ENCODE measurements at regions not wholly inside any gene's neighbourhood (a gene's known extent, or its start where the extent isn't known, plus 50 kb on each side); places are given as distances from the start of the nearest gene placed in this dataset.

DNA sequence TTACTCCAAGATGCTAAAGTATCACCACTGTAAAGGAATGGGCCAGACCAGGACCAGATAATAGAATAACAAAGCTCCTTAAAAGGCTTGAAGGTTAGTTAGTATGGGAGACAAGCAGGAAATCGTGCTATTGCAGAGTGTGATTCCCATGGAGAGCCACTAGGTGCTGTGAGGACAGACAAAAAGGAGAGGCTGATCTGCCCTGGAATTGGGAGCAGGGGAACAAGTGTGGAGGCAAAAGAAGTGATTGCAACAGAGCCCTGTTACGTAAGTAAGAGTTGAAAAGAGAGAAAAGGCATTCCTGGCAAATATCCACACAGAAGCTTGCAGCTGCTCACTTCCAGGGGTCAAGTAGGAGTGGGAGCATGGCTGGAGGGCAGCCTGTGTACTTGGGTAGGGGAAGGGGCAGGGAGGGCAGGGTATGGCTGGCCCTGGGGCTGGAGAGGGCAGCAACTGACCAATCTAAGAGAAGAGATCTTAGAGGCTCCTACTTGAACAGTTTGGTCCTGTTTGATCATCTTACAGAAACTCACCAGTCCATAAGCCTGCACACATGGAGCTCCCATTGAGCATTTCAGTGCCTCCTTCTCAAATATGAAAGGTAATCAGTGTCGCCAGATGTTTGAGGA is 207.7 kb upstream of the GJB5 start:
- BruUV-seq (replicated peaks), result no TSS peak
- Histone ChIP-seq H3K27me3 (ENCODE audit: control insufficient read depth, insufficient read depth, low read length) (no peaks in the 10 kb centered on the region), H3K36me3 (ENCODE audit: control insufficient read depth, insufficient read depth, low read length) (no peaks in the 10 kb centered on the region), H3K4me1 (ENCODE audit: control insufficient read depth, insufficient read depth, low read length) (no peaks in the 10 kb centered on the region), H3K9me3 (ENCODE audit: control insufficient read depth, insufficient read depth, low read depth, low read length) (no peaks in the 10 kb centered on the region), H3K4me3 (ENCODE audit: low read depth in 2 of 2, low read length in 2 of 2) (no peak overlapping the region), H3K27ac (ENCODE audit: low read length) (no peak overlapping the region)
- POLR2A ChIA-PET, result no interaction called here
- no peak for TF ChIP-seq TCF7L2 (IDR thresholded peaks at IDR 0.05; ENCODE audit: low read depth, low read length)
- TF ChIP-seq, protein P1, sequence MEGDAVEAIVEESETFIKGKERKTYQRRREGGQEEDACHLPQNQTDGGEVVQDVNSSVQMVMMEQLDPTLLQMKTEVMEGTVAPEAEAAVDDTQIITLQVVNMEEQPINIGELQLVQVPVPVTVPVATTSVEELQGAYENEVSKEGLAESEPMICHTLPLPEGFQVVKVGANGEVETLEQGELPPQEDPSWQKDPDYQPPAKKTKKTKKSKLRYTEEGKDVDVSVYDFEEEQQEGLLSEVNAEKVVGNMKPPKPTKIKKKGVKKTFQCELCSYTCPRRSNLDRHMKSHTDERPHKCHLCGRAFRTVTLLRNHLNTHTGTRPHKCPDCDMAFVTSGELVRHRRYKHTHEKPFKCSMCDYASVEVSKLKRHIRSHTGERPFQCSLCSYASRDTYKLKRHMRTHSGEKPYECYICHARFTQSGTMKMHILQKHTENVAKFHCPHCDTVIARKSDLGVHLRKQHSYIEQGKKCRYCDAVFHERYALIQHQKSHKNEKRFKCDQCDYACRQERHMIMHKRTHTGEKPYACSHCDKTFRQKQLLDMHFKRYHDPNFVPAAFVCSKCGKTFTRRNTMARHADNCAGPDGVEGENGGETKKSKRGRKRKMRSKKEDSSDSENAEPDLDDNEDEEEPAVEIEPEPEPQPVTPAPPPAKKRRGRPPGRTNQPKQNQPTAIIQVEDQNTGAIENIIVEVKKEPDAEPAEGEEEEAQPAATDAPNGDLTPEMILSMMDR (IDR thresholded peaks at IDR 0.05), result no peak
- TF ChIP-seq SIN3A (IDR thresholded peaks at IDR 0.05; ENCODE audit: borderline replicate concordance, insufficient read depth, low read depth, low read length), result no peak
- no peak for TF ChIP-seq POLR2AphosphoS5 (IDR thresholded peaks at IDR 0.05; ENCODE audit: low read depth, low read length)
- TF ChIP-seq, protein P2, sequence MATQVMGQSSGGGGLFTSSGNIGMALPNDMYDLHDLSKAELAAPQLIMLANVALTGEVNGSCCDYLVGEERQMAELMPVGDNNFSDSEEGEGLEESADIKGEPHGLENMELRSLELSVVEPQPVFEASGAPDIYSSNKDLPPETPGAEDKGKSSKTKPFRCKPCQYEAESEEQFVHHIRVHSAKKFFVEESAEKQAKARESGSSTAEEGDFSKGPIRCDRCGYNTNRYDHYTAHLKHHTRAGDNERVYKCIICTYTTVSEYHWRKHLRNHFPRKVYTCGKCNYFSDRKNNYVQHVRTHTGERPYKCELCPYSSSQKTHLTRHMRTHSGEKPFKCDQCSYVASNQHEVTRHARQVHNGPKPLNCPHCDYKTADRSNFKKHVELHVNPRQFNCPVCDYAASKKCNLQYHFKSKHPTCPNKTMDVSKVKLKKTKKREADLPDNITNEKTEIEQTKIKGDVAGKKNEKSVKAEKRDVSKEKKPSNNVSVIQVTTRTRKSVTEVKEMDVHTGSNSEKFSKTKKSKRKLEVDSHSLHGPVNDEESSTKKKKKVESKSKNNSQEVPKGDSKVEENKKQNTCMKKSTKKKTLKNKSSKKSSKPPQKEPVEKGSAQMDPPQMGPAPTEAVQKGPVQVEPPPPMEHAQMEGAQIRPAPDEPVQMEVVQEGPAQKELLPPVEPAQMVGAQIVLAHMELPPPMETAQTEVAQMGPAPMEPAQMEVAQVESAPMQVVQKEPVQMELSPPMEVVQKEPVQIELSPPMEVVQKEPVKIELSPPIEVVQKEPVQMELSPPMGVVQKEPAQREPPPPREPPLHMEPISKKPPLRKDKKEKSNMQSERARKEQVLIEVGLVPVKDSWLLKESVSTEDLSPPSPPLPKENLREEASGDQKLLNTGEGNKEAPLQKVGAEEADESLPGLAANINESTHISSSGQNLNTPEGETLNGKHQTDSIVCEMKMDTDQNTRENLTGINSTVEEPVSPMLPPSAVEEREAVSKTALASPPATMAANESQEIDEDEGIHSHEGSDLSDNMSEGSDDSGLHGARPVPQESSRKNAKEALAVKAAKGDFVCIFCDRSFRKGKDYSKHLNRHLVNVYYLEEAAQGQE (IDR thresholded peaks at IDR 0.05; ENCODE audit: insufficient read depth in 1 of 2, low read depth in 2 of 2, low read length in 1 of 2), result no peak
- DNase-seq (ENCODE audit: low read depth, low spot score) (no peak), ATAC-seq (no peak)
- intact Hi-C loops (cut with micrococcal nuclease; ENCODE audit: unreplicated experiment) (no loop called here), in situ Hi-C loops (cut with HindIII; ENCODE audit: low pct_unique_long_range_greater_than_20kb, low sequenced_read_pairs) (no loop called here)
- CTCF ChIA-PET, result no interaction called here

DNA sequence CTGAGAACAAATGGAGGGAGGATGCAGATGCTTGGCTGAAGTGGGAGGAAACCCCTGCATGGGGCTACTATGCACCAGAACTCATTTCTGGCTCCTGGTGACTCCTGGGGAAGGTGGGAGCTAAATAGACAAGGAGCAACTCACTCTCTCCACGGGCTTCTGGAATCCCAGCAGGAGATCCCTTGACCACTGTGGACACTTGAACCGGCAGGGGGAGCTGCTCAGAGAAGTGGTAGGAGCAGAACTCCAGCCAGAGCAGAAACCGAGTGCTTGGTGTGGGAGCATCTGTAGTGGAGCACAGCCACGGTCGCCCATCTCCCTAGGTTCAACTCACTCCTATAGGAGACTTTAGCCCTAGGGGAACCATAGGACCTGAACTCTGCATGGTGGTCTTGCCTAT is 205.6 kb upstream of the GJB5 start:
- Histone ChIP-seq H3K4me1 (ENCODE audit: control insufficient read depth, insufficient read depth, low read length) (no peaks in the 10 kb centered on the region), H3K9me3 (ENCODE audit: control insufficient read depth, insufficient read depth, low read depth, low read length) (no peaks in the 10 kb centered on the region), H3K36me3 (ENCODE audit: control insufficient read depth, insufficient read depth, low read length) (no peaks in the 10 kb centered on the region), H3K4me3 (ENCODE audit: low read depth in 2 of 2, low read length in 2 of 2) (no peak overlapping the region), H3K27me3 (ENCODE audit: control insufficient read depth, insufficient read depth, low read length) (no peaks in the 10 kb centered on the region), H3K27ac (ENCODE audit: low read length) (no peak overlapping the region)
- POLR2A ChIA-PET, result no interaction called here
- TF ChIP-seq, protein P1 (IDR thresholded peaks at IDR 0.05), result peak; percentile 41
- TF ChIP-seq SIN3A (IDR thresholded peaks at IDR 0.05; ENCODE audit: borderline replicate concordance, insufficient read depth, low read depth, low read length), result no peak
- ATAC-seq (peak; percentile 48; the same call in 1 of the 2 replicates), DNase-seq (ENCODE audit: low read depth, low spot score) (no peak)
- in situ Hi-C loops (cut with HindIII; ENCODE audit: low pct_unique_long_range_greater_than_20kb, low sequenced_read_pairs), result no loop called here
- intact Hi-C loops (cut with micrococcal nuclease; ENCODE audit: unreplicated experiment), result no loop called here
- no TSS peak for BruUV-seq (replicated peaks)
- CTCF ChIA-PET, result no interaction called here

Measured in Panc1 (cell line).